ENCODE measurements at regions not wholly inside any gene's neighbourhood (a gene's known extent, or its start where the extent isn't known, plus 50 kb on each side); places are given as distances from the start of the nearest gene placed in this dataset.

DNA sequence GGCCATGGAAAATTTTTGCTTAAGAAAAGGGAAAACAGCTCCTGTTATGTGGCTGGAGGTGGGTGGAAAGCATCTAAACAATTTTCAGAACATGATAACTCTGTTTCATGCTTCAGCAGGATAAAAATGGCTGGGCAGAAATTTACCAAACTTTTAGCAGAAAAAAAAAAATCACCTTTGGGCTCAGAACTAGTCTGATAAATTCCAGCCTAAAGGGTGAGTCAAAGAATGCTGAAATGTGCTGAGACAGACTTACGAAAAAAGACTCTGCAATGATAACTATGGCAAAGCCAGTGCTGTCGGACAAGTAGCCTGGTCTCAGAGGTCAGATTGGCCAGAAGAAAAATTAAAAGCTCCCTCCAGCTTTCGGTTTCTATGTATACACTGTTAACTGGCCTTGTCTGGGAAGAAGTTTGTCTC lies 123.6 kb downstream of the LRATD1 start:
- TF ChIP-seq, protein P1, sequence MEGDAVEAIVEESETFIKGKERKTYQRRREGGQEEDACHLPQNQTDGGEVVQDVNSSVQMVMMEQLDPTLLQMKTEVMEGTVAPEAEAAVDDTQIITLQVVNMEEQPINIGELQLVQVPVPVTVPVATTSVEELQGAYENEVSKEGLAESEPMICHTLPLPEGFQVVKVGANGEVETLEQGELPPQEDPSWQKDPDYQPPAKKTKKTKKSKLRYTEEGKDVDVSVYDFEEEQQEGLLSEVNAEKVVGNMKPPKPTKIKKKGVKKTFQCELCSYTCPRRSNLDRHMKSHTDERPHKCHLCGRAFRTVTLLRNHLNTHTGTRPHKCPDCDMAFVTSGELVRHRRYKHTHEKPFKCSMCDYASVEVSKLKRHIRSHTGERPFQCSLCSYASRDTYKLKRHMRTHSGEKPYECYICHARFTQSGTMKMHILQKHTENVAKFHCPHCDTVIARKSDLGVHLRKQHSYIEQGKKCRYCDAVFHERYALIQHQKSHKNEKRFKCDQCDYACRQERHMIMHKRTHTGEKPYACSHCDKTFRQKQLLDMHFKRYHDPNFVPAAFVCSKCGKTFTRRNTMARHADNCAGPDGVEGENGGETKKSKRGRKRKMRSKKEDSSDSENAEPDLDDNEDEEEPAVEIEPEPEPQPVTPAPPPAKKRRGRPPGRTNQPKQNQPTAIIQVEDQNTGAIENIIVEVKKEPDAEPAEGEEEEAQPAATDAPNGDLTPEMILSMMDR (IDR thresholded peaks at IDR 0.05): no peak
- no peak for TF ChIP-seq POLR2A (IDR thresholded peaks at IDR 0.05)
